C4-2B (cell line): ENCODE measurements at regions not wholly inside any gene's neighbourhood (a gene's known extent, or its start where the extent isn't known, plus 50 kb on each side); places are given as distances from the start of the nearest gene placed in this dataset.

ENCODE experiments used
- ZFX ChIP-seq: fragments of 450-650 bp; IDR thresholded peaks from 2 replicates; pipeline ENCODE4 v1.6.1; 2017
- TF ChIP-seq, protein P1 (sequence below): fragments of 450-650 bp; conservative IDR thresholded peaks from 2 replicates; pipeline ENCODE4 v1.5.1; 2017; ENCODE audit warnings: mild to moderate bottlenecking

DNA sequence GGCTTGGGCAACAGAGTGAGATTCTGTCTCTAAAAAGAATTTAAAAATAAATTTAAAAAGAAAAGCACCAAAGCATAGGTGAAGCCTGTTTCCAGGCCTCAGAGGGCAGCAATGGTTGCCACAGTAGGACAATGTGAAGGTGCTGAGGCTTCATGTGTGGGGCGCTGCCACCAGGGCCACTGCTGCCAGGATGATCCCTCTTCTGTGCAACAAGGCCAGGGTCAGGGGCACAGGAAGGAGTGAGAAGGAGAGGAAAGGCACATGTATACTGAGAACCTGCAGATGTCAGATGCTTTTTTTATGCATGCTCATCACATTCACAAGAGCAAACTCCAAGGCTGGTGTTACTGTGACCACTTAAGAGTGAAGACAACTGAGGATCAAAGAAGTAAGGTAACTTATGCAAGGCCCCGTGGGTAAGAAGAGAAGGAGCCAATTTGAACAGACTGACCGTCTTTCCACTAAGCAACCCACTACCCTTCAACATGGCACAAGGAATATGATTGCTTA is 79.7 kb upstream of the ACKR3 start:
- TF ChIP-seq, protein P1, sequence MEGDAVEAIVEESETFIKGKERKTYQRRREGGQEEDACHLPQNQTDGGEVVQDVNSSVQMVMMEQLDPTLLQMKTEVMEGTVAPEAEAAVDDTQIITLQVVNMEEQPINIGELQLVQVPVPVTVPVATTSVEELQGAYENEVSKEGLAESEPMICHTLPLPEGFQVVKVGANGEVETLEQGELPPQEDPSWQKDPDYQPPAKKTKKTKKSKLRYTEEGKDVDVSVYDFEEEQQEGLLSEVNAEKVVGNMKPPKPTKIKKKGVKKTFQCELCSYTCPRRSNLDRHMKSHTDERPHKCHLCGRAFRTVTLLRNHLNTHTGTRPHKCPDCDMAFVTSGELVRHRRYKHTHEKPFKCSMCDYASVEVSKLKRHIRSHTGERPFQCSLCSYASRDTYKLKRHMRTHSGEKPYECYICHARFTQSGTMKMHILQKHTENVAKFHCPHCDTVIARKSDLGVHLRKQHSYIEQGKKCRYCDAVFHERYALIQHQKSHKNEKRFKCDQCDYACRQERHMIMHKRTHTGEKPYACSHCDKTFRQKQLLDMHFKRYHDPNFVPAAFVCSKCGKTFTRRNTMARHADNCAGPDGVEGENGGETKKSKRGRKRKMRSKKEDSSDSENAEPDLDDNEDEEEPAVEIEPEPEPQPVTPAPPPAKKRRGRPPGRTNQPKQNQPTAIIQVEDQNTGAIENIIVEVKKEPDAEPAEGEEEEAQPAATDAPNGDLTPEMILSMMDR = no peak
- no peak for TF ChIP-seq ZFX
